SW480 (cell line): ENCODE measurements at regions not wholly inside any gene's neighbourhood (a gene's known extent, or its start where the extent isn't known, plus 50 kb on each side); places are given as distances from the start of the nearest gene placed in this dataset.
A peak's percentile ranks its signal among the peaks of the same experiment; 100 is the strongest.

Experiments
- DNase-seq: peaks from one replicate; pipeline ENCODE4 v3.0.0-alpha.2; 2016; ENCODE audit warnings: low spot score

- DNase-seq, result no peak
These were observed 193.5 kb upstream of the ALKAL2 start for GRCh38 chr2:481388-481787.

GRCh38 chr2:479490-480176 is 191.7 kb upstream of the ALKAL2 start:
- no peak for DNase-seq

GRCh38 chr2:479031-479430 is 191.1 kb upstream of the ALKAL2 start:
- DNase-seq, result no peak

- no peak for DNase-seq
These were observed 183.7 kb upstream of the ALKAL2 start for GRCh38 chr2:471560-471959.

DNA sequence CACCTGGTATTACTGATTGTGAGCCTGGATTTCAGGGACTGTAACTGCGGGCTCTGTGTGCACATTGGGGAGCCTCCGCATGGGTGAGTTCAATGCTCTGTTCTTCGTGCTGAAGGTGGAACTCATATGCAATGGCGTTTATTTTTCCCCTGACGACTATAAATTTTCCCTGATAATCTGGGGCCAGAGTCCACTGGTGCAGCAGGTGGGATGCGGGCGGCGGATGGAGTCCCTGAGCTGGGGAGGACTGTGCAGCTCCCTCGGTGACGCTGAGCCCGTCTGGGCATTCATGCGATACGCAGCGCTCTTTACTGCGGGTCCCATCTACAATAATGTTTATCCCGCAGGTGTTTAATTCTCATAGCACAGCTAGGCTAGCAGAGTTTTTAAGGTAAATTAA is 181.6 kb upstream of the ALKAL2 start:
- no peak for DNase-seq

GRCh38 chr2:468648-469336 is 180.9 kb upstream of the ALKAL2 start:
- DNase-seq, result no peak

- DNase-seq, result no peak
These were observed 180.2 kb upstream of the ALKAL2 start for GRCh38 chr2:467892-468647.

DNA sequence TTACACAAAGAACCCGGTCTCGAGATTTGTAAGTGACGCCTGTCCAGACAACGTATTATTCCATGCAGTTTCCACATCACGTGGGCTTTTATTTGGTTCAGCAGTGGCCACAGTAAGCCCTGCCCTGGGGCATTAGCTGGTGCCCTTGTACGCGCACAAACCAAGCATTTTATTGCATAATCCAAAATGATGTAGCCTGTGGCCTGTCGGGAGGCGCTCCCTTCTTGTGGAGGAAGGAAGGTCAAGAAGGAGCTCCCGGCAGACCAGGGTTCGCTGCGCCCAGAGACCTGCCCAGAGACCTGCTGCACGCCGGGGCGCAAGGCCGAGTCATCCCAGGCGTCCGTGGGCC is 179.6 kb upstream of the ALKAL2 start:
- DNase-seq, result no peak

DNA sequence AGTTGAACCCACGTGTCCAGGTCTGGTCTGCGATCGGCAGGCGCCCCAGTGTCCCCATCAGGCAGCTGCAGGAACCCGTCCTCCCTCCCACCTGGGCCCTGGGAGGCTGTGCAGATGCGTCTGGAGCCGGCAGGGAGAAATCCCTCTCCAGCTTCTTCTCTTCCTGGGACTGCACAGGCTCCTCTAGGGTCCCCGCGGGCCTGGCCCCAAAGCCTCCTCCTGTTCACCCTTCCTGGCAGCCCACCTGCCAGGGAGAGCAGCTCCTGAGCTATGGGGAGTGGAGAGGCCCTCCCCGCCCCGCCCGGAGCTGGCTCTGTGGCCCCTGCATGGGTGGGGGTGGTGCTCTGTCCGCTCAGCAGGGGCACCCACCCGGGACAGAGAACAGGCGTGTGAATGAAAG is 179.2 kb upstream of the ALKAL2 start:
- DNase-seq, result no peak

GRCh38 chr2:464562-465309 is 176.8 kb upstream of the ALKAL2 start:
- DNase-seq, result no peak

DNA sequence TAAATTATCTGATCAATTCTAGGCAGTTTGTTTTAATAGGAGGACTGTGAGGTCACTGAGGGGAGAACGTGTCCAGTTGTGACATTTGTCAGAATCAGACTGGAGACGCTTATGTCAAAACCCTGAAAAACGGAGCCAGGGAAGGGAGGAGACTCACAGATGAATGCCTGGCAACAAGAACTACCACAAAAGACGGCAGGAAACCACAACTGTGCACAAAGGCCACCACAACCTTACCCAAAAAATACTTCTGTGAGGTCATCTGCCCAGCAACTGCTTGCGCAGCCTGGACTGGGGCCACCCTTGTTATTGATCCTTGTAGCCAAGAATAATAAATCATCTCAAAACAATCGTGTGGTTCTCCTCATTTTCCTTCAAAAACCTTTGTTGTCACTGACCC is 173.0 kb upstream of the ALKAL2 start:
- peak; percentile 78 for DNase-seq

DNA sequence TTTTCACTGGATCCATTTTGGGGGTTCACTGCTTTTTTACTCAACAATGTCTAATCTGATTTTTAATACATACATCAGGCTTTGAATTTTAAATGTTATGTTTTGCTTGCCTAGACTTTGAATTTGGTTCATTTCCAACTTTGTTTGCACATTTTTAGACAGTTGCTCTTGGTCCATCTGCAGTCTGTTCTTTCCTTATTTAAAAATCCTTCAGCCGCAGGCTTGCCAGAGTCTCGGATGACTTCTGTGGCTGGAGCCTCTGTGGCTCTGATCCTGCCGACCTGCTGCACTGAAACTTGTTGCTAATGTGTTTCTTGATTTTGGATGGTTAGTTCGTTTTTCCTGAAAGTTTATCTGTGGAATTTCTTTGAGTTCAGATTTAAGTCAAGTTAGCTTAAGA is 172.0 kb upstream of the ALKAL2 start:
- no peak for DNase-seq

DNA sequence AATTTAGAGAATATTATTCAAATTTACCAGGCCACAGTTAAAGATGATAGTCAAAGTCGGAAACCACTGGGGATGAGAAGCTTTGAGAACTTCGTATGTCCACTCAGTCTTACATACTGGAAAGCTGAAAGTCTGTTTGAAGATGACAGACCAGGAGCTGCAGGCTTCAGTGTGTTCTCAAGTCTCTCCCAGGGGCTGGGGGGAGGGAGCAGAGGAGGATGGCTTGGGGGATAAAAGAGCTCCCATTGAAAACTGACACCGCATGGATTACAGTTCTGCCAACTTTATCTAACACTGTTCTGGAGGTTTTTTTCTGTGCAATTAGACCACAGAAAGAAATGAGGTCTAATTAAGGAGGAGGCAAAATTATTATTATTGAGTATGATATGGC is 170.5 kb upstream of the ALKAL2 start:
- DNase-seq, result no peak

DNA sequence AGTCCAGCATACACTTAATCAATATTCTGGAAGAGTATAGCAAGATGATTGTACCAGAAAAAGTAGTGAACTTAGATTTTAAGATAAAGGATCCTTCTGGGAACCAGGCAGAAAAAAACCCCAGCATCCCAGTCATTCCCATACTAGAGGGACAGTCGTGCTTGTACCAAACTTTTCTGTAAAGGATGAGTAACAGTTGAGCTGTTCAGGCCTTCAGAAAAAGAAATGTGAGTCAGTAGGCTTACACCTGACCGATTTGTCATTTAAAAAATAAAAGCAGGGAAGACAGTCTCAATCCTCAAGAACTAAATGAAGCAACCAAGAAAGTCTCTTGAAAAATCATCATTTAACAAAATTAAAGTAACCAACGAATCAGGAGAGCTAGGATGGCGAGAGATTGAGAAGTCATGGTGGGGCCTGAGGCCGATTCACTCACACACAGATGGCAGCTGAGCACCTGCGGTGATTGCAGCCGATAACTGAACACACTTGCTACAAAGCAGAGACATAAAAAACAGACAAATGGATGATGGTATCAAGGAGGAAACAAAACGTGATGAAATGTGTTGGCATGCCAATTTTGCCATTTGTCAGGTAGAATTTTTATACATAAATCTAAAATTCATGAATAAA is 170.0 kb upstream of the ALKAL2 start:
- DNase-seq, result no peak

GRCh38 chr2:457262-457661 is 169.4 kb upstream of the ALKAL2 start:
- DNase-seq, result no peak

DNA sequence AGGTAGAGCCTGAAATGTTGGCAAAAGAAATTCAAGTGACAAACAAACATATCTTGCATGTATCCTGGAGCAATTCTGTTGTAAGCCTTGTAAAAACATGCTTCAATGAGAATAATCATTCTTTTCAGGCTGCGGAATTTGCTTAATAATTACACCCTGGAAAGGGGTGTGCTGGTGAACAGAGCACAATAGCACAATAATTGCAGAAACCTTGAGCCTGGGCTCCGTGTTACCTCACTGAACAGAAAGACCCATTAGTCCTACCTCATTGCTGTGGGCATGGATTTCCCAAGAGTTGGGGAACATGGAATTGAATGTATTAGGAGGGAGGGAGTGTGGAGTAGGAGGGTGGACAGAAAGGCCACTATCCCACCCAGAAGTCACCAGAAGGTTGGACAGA is 168.0 kb upstream of the ALKAL2 start:
- DNase-seq, result no peak

DNA sequence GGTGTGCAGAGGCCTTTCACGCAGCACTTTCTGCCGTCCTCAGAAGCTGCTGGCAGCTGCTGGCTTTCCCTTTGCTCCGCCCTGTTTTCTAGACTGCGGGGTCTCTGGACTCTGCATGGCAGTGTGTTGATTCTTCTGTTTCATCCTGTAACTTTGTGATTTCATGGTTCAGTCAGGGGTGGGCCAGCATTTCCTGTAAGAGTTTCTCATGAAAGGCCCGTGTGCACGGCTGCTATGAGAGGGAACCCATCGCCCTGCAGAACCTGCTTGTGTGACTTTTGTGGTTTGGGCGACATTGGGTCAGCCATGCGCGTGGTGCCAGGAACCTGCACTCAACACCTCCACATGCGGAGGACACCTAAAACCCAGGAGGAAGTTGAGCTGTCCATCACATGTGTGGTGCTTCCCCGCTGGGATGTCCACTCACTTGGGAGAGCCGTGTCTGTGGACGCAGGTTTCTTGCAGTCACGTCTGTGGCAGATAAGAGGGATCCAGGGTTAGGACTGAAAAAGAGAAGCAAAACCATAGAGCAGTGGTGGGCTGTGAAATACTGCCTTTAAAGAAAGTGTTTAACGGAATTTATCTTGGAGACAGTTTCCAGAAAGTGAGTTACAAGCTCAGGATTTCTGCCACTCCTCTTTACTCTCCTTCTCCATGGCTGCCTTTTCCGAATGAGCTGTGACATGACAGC is 167.3 kb upstream of the ALKAL2 start:
- DNase-seq, result no peak

- no peak for DNase-seq
These were observed 165.2 kb upstream of the ALKAL2 start for GRCh38 chr2:453132-453531.

DNA sequence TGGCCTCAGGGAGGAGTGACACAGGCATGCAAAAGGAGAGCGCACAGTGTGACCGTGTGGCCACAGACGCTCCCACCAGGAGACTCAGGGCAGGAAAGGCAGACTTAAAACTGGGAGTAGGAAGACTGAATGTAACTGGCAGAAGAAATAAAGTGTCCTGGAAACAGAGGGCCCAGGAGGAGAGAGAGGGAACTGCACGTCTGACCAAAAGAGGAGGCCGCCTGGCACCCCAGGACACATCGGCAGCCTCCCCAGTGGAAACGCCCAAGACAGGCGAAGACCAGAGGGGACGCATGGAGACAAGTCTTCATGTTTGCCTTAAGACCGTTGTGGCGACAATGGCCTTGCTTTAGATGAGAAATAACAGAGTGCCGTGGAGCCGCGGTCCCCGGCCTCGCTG is 163.6 kb upstream of the ALKAL2 start:
- DNase-seq, result no peak

- no peak for DNase-seq
These were observed 161.6 kb upstream of the ALKAL2 start for GRCh38 chr2:449246-450067.
